KOPT-K1 (cell line): ENCODE measurements at regions not wholly inside any gene's neighbourhood (a gene's known extent, or its start where the extent isn't known, plus 50 kb on each side); places are given as distances from the start of the nearest gene placed in this dataset.

Experiments used
- H3K27ac ChIP-seq: fragments of 200-600 bp; sonication (generic); 2 replicates; pipeline ENCODE4 v1.5.1; 2016; ENCODE audit warnings: antibody characterized with exemption, mild to moderate bottlenecking, low read depth, low read length; ENCODE audit not compliant: poor library complexity, severe bottlenecking
- H3K36me3 ChIP-seq: fragments of 200-600 bp; sonication (generic); 2 replicates; pipeline ENCODE4 v1.5.1; 2017; ENCODE audit warnings: antibody characterized with exemption, mild to moderate bottlenecking, low read length, moderate library complexity; ENCODE audit not compliant: insufficient read depth
- H3K9me3 ChIP-seq: fragments of 200-600 bp; sonication (generic); 2 replicates; pipeline ENCODE4 v1.5.1; 2017; ENCODE audit warnings: antibody characterized with exemption, low read length, mild to moderate bottlenecking; ENCODE audit not compliant: insufficient read depth, poor library complexity, severe bottlenecking

DNA sequence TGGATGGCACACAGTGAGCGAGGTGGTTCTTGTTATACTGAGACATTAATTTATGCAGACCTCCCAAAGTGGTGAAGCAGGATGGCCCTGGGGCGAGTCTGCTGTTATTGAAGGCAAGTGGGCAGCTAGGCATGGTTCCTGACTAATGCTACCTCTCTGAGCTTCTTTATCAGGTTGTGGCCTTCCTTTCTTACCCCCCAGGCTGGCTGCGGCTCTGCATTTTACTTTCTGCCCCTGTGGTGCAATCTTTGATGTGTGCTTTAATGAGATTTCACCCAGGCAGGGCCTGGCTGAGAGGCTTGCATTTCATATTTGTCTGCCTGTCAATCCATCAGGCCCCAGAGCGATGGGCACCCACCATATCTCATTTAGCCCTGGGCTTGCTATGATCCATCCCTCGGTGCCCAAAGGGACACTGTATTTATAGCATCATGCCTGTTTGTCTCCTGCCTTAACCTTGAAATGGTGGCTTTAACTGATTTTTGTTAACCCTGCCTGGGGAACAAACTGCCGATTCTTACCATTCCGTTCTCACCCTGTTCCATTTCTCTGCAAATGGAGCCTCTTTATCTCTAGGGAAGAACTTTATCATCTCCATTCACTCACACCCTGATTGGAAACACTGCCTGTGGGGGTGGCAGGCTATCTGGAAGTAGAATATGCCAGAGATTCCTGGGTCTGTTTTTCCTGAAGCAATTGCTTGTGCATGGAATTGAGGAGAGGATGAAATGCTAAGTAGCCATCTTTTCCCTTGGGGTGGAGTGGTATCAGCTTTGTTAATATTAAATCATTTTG, 316.2 kb upstream of the THSD7B start:
- H3K36me3 ChIP-seq: no peaks in the 10 kb centered on the region
- H3K27ac ChIP-seq: no peak overlapping the region
- H3K9me3 ChIP-seq: no peaks in the 10 kb centered on the region

DNA sequence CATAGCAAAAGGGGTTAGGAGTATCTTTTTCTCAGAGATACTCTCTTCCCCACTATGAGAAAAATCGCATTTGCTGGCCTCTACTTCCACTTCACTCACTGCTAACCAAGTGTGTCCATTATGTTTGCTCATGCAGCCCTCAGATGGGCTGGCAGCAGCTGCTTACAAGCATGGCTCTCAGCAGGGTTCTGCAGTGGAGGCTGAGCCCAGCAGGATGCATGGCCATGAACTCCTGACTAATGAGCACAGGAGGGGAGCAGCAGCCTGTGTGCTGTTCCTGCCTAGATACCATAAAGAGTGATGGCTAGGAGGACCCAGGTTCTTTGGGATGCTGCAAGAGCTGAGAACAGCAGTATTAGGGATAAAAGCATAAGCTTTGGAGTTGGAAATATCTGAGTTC, 316.9 kb upstream of the THSD7B start:
- H3K36me3 ChIP-seq: no peaks in the 10 kb centered on the region
- H3K27ac ChIP-seq: no peak overlapping the region
- H3K9me3 ChIP-seq: no peaks in the 10 kb centered on the region

DNA sequence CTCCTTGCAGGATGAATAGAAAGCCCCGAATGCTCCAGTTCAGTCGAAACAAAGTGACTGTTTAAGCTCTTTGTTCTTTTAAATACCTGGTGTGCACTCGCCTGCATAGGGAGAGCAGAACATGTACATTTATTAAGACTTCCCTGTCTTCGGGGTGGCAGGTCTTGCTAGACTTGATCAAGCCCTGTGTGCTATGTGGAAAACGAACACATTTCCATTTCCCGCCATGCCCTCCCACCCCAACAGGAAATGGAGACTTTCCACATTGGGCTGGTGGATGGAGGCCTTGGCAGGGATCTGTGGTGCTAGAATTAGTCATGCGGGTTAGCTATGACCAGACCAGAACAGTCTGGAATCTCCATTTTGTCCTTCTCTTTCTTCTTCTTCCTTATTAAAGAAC, 321.0 kb upstream of the THSD7B start:
- Histone ChIP-seq H3K36me3 (no peaks in the 10 kb centered on the region), H3K27ac (no peak overlapping the region), H3K9me3 (no peaks in the 10 kb centered on the region)

DNA sequence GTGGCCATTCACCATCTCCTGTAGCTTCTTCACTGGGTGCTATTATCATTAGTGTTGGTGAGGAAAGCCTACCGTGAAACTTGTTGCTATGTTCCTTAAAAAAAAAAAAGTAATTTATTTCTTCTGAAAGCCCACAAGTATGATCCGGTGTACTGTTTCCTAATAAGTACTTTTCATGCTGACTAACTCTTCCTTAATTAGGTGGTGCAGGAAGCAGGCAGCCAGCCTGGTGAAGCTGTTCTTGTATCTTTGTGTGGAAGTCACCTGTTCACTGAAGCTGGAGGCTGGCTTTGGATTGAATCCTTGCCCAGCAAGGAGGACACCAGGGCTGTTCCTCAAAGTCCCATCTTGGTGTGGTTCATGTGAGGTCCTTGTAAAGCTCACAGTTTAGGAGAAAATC, 321.7 kb upstream of the THSD7B start:
- Histone ChIP-seq H3K9me3 (no peaks in the 10 kb centered on the region), H3K36me3 (no peaks in the 10 kb centered on the region), H3K27ac (no peak overlapping the region)

DNA sequence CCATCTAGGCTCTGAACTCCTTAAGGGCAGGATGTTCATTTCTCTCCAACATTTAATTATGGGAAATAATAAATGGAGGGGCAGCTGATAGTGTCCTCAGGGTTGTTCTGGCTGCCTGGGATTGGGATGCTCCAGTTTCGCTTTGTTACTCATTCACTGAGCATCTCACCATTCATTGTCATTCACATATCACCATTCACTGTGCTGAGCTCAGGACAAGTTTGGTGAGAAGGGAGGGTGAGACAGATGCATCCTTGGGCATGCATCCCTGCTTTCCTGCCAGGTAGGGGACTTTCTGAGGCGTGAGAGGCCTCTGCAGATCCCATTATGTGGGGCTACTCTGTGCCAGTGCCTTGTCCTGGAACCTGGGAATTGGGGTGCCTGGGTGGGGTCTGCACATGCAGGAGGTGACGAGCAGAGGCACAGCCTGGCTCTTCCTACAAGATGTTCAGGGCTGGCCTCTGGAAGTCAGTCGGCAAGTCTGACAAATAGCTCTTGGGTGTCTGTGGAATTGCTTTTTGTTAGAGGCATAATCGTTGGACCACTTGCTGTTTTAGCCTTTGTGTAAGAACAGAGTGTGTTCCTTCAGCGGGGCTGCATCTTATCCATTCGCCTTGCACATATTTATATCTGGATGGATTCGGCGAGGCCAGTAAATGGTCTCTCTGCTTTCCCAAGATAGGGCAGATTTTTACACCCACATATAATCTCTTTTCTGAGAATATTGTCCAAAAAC, 323.2 kb upstream of the THSD7B start:
- Histone ChIP-seq H3K27ac (no peak overlapping the region), H3K9me3 (no peaks in the 10 kb centered on the region), H3K36me3 (no peaks in the 10 kb centered on the region)

DNA sequence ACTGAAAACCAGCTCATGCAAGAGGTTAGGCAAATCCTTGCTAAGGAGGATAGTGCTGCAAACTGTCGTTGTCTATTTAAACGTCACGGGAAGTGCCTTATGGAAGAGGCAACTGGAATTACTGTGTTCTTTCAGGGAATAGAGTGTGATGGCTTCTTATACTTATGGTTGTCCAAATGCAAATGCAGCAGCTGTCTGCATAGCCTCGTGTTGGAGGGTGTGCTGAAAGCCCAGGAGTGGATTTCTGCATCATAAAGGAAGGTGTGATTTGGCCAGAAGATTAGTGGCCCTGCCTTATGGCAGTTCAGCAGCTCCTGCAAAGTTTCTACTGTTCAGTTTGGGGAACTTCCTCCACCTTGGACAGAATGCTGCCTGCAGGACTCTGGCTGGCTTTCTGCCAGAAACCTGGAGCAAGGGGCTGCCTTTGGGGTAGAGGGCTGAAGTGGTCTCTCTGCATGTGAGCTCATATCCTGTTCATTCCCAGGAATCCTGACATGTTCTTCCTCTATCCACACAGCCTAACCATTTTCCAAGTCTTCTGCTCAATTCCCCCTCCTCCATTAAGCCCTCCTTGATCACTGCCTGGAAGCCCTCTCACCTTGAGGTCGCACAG, 321.2 kb upstream of the CXCR4 start:
- no peaks in the 10 kb centered on the region for H3K9me3 ChIP-seq
- no peaks in the 10 kb centered on the region for H3K36me3 ChIP-seq
- H3K27ac ChIP-seq: no peak overlapping the region

DNA sequence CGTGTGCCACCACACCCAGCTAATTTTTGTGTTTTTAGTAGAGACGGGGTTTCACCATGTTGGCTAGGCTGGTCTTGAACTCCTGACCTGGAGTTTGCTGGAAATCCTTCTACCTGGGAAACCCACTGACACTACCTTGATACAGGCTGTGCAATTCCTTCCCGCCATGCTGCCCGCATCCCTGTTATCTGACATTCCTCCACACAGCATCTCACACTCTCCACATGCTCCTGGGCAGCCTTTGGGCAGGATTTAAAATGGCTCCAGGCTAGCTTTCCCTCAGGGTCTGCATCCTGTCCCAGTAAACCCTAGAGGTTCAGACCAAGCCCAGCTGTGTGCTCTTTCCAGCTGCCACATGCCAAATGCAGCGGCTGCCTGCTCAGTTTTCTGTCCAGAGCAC, 319.5 kb upstream of the CXCR4 start:
- Histone ChIP-seq H3K36me3 (no peaks in the 10 kb centered on the region), H3K9me3 (no peaks in the 10 kb centered on the region), H3K27ac (no peak overlapping the region)

DNA sequence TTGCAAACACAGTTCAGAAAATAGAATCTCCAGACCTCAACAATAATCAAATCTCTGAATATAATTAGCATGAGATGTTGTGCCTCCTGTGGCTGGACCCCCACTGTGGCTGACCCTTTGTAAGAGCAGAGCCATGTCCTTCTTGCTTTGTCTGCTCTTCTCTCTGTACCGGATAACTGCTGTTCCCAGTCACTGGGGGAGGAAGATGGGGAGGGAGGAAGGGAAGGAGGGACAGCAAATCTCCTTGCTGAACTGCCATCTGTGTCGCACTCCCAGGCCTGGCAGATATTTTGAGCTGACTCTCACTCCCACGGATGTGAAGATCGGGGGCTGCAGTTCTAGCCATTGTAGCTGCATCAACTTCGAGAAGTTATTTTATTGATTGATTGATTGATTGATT, 319.0 kb upstream of the CXCR4 start:
- H3K36me3 ChIP-seq: no peaks in the 10 kb centered on the region
- H3K9me3 ChIP-seq: no peaks in the 10 kb centered on the region
- no peak overlapping the region for H3K27ac ChIP-seq

DNA sequence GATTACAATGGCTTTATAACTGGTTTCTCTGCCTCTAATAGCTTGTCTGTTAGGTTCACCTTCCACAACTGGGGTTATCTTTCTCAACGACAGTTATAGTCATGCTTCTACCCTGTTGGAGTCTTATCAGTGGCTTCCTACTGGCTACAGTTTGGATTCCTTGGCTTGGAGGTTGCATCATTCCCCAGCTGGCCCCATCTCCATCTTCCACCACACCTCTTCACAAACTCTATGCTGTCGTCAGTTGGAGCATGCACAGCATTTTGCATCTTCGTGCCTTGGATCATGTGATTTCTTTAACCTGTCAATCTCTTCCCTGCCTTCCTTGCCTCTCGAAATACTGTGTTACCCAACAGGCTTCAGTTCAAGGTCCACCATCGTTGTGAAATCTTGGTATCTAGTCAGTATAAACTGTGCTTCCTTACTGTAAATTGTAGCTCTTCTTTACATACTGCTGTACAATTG, 316.3 kb upstream of the CXCR4 start:
- Histone ChIP-seq H3K9me3 (no peaks in the 10 kb centered on the region), H3K27ac (no peak overlapping the region), H3K36me3 (no peaks in the 10 kb centered on the region)

DNA sequence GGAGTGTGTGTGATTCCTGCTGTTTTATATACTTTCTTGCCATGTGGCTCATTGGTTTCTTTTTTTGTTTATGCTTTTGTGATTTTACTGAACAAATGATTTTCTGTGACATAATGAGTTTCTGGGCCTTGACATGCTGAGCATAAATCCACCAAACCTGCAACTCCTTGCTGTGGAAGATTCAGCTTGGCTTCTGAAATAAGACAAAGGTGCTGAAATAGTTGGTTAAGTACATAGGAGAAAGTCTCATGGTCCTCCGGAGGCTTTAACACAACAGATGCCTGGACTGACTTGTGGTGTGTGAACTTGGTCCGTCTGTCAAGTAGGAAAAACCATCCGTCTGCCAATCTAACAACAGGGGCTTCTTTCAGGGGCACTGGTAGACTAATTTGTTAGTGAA, 315.3 kb upstream of the CXCR4 start:
- Histone ChIP-seq H3K9me3 (no peaks in the 10 kb centered on the region), H3K36me3 (no peaks in the 10 kb centered on the region), H3K27ac (no peak overlapping the region)

DNA sequence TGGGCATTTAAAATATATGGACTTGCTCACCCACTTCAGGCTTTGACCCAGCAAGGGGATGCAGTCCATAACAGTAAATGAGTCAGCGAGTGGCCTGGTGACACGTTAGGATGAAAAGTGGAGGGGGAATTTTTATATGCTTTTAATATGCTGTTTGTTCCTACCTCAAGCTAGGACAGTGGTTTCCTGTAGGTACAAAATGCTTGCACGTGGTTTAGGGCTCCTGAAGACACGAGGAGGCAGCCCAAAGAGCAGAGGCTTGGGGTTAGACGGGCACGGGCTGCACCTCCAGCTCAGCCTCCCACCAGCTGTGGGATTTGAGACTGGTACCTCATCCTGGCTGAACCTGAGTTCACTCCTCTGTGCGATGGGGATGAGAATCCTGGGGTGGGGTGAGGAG, 306.2 kb upstream of the CXCR4 start:
- Histone ChIP-seq H3K27ac (no peak overlapping the region), H3K9me3 (no peaks in the 10 kb centered on the region), H3K36me3 (no peaks in the 10 kb centered on the region)

DNA sequence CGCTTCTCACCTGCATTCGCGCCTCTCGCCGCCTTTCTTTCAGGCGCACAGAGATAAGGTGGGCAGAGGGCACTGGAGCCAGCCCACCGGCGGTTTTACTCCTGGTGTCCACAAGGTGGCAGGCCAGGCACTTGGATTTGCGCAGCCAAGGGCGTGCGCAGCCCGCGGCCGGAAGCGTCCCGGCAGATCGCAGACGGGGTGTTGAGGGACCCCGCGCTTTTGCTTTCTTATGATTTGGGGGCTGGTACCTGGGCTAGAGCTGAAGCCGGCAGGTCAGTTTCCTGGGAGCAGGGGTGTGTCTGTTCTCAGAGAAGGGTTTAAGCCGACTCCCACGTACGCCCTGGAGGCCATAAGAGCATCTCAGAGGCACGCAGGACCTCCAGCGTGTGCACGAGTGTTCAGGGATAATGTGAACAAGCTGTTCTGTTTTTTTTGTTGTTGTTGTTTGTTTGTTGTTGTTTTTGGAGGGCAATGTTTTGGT, 305.6 kb upstream of the CXCR4 start:
- no peaks in the 10 kb centered on the region for H3K9me3 ChIP-seq
- no peak overlapping the region for H3K27ac ChIP-seq
- H3K36me3 ChIP-seq: no peaks in the 10 kb centered on the region

DNA sequence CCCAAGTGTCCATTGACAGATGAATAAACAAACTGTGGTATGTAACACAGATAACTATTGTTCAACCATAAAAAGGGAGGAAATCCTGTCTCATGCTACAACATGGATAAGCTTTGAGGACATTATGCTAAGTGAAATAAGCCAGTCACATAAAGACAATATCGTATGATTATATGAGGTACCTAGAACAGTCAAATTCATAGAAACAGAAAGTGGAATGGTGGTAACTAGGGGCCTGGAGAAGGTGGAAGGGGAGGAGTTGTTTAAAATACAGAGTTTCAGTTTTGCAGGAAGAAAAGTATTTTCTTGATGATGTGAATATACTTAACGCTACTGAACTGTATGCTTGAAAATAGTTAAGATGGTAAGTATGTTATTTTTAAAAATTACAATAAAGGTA, 304.6 kb upstream of the CXCR4 start:
- Histone ChIP-seq H3K36me3 (no peaks in the 10 kb centered on the region), H3K27ac (no peak overlapping the region)

DNA sequence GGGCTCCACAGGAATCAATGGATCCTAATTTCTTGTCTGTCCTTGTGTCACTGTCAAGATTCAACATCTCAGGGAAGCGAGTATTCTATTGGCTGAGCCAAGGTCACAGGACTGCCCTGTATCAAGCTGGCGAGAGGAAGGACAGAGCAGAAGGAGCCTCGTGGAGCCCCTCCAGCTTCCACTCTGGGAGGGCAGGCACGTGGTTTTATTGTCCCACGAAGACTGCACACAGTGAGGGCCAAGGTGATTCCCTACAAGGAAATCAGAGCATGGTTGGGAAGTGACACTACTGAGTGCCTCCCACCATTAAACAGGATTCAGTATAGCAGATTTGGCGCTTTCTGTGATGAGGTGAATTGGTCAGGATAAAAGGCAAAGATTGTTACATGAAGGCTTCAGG, 302.4 kb upstream of the CXCR4 start:
- Histone ChIP-seq H3K27ac (no peak overlapping the region), H3K9me3 (no peaks in the 10 kb centered on the region), H3K36me3 (no peaks in the 10 kb centered on the region)

More for the DNA sequence above, 304.6 kb upstream of the CXCR4 start:
- H3K9me3 ChIP-seq: no peaks in the 10 kb centered on the region

DNA sequence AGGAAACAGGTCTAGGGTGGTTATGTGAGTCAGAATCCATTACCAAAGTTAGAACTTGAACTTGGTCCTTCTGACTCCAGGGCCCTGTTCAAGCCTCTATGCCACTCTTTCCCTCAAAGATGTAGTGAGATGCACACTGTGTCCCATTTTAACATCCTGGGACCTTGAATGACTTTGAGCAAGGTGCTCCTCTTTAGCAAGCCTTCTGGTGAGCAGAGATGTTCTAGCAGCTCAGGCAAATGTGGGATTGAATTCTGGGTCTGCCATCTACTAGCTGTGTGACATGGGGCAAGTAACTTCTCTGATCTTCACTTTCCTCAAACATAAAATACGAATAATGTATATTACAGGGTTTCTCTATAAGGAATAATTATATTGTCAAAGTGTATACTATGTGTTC, 294.0 kb upstream of the CXCR4 start:
- no peak overlapping the region for H3K27ac ChIP-seq
- no peaks in the 10 kb centered on the region for H3K9me3 ChIP-seq
- H3K36me3 ChIP-seq: no peaks in the 10 kb centered on the region
